IPS DF 19.7 (cell line): ENCODE measurements at regions not wholly inside any gene's neighbourhood (a gene's known extent, or its start where the extent isn't known, plus 50 kb on each side); places are given as distances from the start of the nearest gene placed in this dataset.
"Not testable (repeated sequence)": the region's sequence is repeated elsewhere in the genome, so short reads cannot be mapped to it uniquely, and the experiment has no call there.

Experiments
- DNase-seq: peaks from one replicate; pipeline ENCODE4 v3.0.0-alpha.2; 2013; ENCODE audit warnings: low read depth, low spot score

DNA sequence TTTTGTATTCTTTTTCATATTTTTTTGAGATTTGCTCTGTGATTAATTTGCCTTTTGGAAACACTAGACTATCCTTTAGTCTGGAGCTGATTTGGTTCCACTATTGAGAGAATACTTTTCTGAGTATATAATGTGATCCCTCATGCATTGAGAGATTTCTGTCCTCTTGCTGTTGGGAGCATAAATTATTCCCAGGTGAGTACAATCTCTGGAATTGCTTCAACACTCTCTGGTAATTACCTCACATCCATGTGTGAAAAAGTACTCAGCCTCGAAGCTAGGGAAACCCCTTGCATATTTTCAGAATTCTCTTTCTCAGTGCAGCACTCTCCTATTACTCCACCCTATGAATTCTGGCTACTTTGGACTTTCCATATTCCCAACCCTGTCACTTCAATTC lies 550.0 kb downstream of the RAPGEF2 start:
- DNase-seq: no peak

GRCh38 chr4:159655547-159655946 lies 552.7 kb downstream of the RAPGEF2 start:
- DNase-seq: no peak

DNA sequence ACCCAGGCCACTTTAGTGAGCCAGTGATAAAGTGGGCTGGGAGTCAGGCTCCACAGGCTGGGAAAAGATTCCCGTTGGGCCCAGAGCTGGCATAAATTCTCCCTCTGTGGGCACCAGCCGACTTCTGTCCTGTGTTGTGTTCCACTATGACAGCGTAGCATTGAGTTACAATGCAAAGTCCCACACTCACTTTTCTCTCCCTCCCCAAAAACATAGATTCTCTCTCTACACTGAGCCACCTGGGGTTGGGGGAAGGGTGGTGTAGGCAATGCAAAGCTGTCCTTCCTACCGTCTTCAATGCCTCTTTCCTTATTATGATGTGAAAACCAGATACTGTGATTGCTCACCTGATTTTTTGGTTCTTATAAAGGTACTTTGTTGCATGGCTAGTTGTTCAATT lies 566.2 kb downstream of the RAPGEF2 start:
- no peak for DNase-seq

GRCh38 chr4:159673221-159673620 lies 570.3 kb downstream of the RAPGEF2 start:
- DNase-seq: no peak

DNA sequence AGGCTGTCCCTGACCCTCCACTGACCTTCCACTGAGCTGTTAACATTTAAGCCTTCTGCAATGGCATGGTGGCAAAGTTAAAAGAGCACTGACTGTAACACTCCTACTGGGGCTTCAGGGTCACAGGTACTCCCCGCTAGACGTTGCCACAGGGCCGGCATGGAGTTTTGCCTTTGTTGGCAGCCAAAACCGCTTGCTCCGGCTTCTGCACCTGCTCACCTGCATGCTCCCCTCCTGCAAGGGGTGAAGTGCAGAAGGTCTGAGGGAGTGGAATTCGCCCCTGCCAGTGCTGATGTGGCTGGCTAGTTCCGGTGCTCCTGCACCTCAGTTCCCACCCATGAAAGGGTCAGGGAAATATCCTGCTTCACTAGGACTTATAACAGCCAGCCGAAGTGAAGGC lies 571.4 kb downstream of the RAPGEF2 start:
- DNase-seq: no peak

- no peak for DNase-seq
These were observed 574.6 kb downstream of the RAPGEF2 start for GRCh38 chr4:159677521-159677920.

DNA sequence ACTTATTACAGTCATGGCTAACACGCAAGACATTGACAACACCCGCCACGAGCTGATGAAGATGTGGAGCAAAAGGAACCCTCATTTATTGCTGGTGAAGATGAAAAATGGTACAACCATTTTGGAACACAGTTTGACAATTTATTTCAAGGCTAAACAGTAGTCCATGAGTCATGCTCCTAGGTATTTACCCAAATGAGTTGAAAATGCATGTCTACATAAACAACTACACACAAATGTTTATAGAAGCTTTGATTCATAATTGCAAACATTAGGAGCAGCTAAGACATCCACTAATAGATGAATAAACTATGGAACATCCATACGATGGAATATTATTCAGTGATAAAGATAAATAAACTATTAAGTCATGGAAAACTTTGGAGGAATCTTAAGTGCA lies 580.1 kb downstream of the RAPGEF2 start:
- DNase-seq: no peak

GRCh38 chr4:159684061-159684460 lies 581.2 kb downstream of the RAPGEF2 start:
- DNase-seq: no peak

DNA sequence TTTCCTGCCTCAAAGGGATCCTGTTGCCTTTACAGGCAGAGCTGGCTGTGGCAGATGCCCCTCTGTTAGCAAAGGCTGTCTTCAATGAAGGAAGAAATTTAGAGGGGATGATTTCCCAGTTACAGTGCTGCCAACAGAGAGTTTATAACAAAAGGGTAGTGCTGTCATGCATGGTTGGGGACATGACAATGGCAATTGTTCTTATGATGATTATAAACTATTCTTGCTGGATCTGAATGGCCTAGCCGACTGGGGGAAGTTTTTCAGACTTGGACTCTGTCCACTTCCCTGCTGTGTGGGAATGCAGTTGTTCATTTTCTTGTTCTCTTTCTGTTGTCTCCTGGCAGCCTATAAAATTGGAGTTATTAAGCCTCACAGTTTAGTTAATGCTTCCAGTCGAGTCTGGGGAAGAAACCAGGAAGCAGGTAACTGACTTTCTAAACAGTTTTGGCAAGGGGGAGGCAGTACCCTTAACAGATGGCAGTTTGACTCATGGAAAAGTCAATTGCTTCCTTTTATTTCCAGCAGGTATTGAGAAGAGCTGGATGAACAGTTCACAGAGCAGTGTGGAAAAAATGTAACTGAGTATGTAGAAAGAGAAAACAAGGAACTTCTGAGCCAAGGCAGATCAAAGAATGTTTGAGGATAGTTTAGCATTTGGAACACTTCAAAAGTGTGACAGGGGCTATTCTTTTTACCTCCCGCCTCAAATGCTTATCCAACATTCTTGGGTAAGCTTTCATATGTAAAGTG lies 582.6 kb downstream of the RAPGEF2 start:
- no peak for DNase-seq

- no peak for DNase-seq
These were observed 586.6 kb downstream of the RAPGEF2 start for GRCh38 chr4:159689526-159689925.

GRCh38 chr4:159697322-159698283 lies 594.7 kb downstream of the RAPGEF2 start:
- no peak for DNase-seq

DNA sequence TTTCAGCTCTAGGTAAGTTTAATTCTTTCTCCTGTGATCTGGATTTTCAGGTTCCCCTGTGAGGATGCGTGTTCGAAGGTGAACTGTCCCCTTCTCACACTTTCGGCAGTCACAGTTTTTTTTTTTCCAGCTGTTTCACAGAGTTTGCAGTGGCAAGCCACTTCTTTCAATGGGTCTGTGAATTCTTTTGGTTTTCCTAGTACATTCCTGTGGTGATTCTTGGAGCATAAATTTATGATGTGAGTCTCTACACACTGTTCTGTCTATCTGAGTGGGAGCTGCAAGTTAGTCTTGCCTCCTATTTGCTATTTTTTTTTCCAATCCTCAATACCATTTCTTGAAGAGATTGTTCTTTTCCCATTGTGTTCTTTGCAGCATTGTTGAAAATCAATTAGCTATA lies 595.5 kb downstream of the RAPGEF2 start:
- DNase-seq: no peak

GRCh38 chr4:159702200-159702599 lies 599.3 kb downstream of the RAPGEF2 start:
- no peak for DNase-seq

DNA sequence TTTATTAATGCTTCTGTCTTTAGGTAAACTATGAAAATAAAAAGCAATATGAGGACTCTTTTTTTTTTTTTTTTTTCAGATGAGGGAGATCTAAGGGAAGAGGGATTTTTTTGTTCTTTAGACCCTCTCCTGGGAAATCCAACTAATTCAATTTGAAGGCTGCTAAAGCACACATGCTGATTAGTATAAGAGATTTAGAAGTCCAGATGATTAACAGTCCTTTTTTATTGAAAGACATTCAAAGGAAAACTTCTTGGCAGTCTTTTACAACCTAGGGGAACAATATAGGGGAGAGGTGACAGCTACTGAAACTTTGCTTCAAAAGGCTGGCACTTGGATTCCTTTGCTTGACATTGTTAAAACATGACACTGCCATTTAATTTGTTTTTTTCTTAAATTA lies 602.5 kb downstream of the RAPGEF2 start:
- DNase-seq: no peak

- DNase-seq: no peak
These were observed 603.8 kb downstream of the RAPGEF2 start for GRCh38 chr4:159706704-159707103.

GRCh38 chr4:159715180-159715579 lies 612.3 kb downstream of the RAPGEF2 start:
- DNase-seq: not testable (repeated sequence)

DNA sequence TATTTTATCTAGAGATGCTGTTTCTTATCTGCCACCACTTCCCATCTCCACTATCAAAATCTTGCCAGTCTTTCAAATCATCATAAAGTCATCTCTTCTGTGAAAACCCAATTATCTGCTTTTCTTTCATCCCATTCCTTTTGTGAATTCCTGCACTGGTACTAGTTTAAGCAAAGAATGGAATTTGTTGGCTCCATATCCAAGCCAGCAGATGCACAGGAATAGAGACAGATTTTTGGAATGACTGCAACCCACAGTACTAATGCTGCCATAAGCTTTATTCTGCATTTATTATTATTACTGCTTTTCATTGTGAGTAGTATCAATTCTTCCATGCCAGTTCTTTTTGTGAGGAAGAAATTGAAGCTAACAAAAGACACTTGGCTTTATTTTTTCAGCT lies 616.7 kb downstream of the RAPGEF2 start:
- DNase-seq: no peak

DNA sequence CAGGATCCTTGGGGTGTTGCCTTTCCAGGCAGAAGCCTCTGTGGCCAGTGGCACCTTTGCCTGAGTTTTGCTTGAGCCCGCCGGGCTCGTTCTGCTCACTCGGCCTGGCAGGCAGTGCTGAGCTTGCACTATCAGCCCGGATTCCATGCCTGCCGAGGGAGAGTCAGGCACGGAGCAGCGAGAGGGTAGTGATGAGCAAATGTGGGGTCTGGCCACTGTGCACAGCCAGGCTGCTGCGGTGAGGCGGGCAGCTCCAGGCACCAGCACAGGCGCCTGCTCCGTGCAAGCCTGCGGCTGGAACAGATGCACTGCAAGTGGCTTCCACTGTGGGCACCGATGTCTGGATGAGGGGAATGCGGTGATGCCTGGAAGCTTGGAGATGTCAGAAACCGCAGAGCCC lies 619.2 kb downstream of the RAPGEF2 start:
- DNase-seq: no peak

DNA sequence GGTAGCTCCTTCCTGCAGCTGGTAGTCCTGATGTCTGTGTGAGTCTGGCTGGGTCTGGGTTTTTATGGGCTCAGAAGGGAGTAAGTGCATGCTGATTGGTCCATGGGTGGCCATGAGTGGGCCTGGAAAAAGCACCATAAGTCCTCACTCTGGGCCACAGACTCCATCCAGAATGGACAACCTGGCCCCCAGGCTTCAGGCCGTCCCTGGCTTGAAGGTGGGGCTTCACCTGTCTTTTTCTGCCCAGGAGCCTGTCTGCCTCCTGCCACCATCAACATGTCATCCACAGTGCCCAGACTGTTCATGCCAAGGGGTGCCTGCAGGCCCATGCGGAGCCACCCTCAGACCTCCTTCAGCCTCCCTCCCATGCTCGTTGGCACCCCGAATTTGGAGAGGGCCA lies 620.0 kb downstream of the RAPGEF2 start:
- DNase-seq: no peak

DNA sequence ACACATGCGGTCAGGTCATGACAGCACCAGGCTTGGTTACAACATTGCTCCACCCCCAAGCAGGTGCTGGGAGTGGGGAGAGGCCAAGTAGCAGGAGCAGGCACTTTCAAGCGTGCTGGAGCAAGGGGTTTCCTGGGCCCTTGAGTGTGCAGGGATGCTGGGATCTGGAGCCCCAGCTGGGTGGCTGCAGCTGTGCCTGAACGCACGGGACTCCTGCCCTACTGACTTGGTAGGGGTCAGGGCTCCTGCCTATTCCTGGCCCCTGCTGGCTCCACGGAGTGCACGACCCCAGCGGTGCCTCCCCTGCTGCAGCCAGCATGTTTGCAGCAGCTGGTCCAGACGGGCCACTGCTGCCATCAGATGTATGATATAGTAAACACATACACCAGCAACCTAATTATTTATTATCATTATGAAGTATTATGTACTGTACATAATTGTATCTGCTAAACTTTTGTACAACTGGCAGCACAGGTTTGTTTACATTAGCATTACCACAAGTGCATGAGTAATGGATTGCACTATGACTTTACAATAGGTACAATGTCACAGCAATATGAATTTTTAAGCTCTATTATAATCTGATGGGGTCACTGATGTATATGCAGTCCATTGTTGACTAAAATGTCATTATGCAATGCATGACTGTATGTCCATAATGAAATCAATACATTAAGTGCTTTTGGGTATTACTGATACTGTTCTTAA lies 620.6 kb downstream of the RAPGEF2 start:
- no peak for DNase-seq

GRCh38 chr4:159725571-159725970 lies 622.7 kb downstream of the RAPGEF2 start:
- DNase-seq: no peak
